Epithelial cell of esophagus (primary cell): ENCODE measurements at regions not wholly inside any gene's neighbourhood (a gene's known extent, or its start where the extent isn't known, plus 50 kb on each side); places are given as distances from the start of the nearest gene placed in this dataset.

Experiments used
- DNase-seq: peaks from one replicate; pipeline ENCODE4 v3.0.0; 2010; ENCODE audit warnings: low read depth
- H3K4me3 ChIP-seq: 2 replicates; pipeline ENCODE4 v1.5.1; 2011; ENCODE audit warnings: mild to moderate bottlenecking, low read length, control low read depth
- TF ChIP-seq, protein P1 (sequence below): IDR thresholded peaks from 2 replicates; pipeline ENCODE4 v1.5.1; 2011; ENCODE audit warnings: low read depth, mild to moderate bottlenecking, low read length, control low read depth, inconsistent platforms; ENCODE audit not compliant: insufficient read depth; ENCODE audit errors: missing control alignments

GRCh38 chr18:10121786-10122515, 208.1 kb downstream of the VAPA start:
- no peak overlapping the region for H3K4me3 ChIP-seq
- DNase-seq, result peak; percentile 66
- TF ChIP-seq, protein P1, sequence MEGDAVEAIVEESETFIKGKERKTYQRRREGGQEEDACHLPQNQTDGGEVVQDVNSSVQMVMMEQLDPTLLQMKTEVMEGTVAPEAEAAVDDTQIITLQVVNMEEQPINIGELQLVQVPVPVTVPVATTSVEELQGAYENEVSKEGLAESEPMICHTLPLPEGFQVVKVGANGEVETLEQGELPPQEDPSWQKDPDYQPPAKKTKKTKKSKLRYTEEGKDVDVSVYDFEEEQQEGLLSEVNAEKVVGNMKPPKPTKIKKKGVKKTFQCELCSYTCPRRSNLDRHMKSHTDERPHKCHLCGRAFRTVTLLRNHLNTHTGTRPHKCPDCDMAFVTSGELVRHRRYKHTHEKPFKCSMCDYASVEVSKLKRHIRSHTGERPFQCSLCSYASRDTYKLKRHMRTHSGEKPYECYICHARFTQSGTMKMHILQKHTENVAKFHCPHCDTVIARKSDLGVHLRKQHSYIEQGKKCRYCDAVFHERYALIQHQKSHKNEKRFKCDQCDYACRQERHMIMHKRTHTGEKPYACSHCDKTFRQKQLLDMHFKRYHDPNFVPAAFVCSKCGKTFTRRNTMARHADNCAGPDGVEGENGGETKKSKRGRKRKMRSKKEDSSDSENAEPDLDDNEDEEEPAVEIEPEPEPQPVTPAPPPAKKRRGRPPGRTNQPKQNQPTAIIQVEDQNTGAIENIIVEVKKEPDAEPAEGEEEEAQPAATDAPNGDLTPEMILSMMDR, result no peak

DNA sequence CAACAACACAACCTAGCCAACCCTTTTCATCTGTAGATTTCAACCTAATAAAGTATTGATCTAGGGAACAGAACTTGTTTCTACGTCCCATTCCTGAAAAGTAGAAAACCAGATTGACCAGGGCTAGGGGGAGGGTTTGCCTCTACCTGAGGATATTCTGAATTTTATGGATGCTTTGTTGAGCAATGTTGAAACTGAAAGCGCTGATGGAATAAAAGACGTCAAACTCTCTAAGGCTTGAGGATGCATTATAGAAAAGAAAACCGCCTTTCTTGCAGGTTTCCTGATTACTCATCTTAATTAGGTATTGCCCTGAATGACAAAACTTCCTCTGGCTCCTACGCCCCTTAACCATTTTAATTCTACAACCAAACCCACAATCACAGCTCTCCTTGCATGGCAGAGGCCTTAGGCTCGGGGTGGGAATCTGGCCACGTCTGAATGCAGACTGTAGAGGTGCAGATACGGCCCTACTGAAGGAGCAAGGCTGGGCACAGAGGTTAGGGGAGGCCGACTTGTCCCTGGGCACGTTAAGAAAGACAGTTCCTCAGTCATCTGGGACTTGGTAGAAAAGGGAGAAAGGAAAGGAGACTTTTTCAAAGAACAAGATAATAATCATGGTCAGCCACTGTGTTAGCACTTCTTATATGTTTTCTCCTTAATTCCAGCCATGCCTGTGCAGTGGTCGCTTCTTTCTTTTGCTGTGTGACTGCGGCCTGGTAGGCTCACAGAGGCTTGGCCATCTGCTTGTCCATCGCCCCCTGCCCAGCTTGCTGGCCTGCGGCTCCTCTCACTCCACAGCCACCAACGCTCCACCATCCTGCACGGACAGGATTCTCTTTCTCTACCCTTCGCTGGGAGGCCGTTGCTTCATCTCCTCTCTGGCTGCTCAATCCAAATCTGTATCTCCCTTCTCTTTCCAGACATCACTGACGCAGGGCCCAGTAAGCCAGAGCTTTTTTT, 209.5 kb downstream of the VAPA start:
- H3K4me3 ChIP-seq, result no peak overlapping the region
- peak; percentile 63 for DNase-seq
- TF ChIP-seq, protein P1, result no peak

DNA sequence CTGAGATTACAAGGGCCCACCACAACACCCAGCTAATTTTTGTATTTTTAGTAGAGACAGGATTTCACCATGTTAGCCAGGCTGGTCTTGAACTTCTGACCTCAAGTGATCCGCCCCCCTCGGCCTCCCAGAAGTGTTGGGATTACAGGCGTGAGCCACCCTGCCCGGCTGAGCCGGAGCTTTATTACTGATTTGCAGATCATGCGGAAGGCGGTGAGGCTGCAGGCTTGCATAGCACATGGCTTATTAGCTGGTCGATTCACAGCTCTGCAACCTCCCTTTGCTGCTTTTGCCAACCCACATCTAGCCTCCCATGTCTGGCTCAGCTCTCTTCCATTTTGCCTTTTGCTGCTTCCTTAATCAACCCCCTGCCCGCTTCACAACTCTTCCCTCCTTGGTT, 210.3 kb downstream of the VAPA start:
- TF ChIP-seq, protein P1, result no peak
- H3K4me3 ChIP-seq, result no peak overlapping the region
- no peak for DNase-seq

GRCh38 chr18:10124557-10124956, 210.7 kb downstream of the VAPA start:
- DNase-seq, result no peak
- H3K4me3 ChIP-seq, result no peak overlapping the region
- TF ChIP-seq, protein P1, result no peak

- H3K4me3 ChIP-seq, result no peak overlapping the region
- TF ChIP-seq, protein P1, result no peak
- no peak for DNase-seq
Measured at GRCh38 chr18:10124967-10125366, 211.2 kb downstream of the VAPA start.

DNA sequence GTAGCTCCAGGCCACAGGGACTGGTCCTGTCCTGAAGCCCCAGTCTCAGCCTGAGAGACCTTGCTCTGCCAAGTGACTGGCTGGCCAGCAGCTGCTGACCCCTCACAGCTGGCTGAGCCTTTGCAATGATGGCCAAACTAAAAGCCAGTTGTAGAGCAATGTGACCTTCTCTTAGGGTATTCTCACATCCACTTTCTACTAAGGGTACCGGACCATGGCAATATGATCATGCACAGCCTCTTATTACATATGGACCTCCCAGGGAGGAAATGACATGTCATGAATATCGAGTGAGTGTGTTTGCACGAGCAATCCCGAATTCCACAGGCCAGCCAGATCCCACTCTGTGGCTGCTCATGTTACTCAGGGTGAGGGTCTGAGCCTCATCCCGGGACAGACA, 213.9 kb downstream of the VAPA start:
- DNase-seq, result no peak
- TF ChIP-seq, protein P1, result no peak
- no peak overlapping the region for H3K4me3 ChIP-seq
